Liver (tissue), 8 donors: ENCODE measurements at regions not wholly inside any gene's neighbourhood (a gene's known extent, or its start where the extent isn't known, plus 50 kb on each side); places are given as distances from the start of the nearest gene placed in this dataset.

Experiments used
- DNase-seq: peaks from one replicate; pipeline ENCODE4 v3.0.0-alpha.2; 2017; ENCODE audit warnings: low spot score
- H3K27ac ChIP-seq, 2 donors: one replicate each; pipeline ENCODE4 v1.7.0; 2013; ENCODE audit warnings: inconsistent platforms in 2 of 2, low read length in 2 of 2, control low read depth in 1 of 2, low read depth in 1 of 2, mild to moderate bottlenecking in 1 of 2
- H3K27me3 ChIP-seq, 4 donors: one replicate each; pipeline versions ENCODE4 v1.6.1 to v1.7.0; 2013; ENCODE audit warnings: low read length in 3 of 4, inconsistent platforms in 1 of 4, mild to moderate bottlenecking in 1 of 4, moderate library complexity in 1 of 4; ENCODE audit not compliant: control insufficient read depth in 4 of 4, insufficient read depth in 4 of 4
- H3K36me3 ChIP-seq, 4 donors: one replicate each; pipeline versions ENCODE4 v1.6.1 to v1.7.0; 2013; ENCODE audit warnings: low read length in 3 of 4, mild to moderate bottlenecking in 3 of 4, low read depth in 1 of 4, moderate library complexity in 1 of 4; ENCODE audit not compliant: control insufficient read depth in 4 of 4, insufficient read depth in 3 of 4
- H3K4me1 ChIP-seq, 4 donors: one replicate each; pipeline versions ENCODE4 v1.6.1 to v1.7.0; 2013; ENCODE audit warnings: low read length in 3 of 4, mild to moderate bottlenecking in 3 of 4, moderate library complexity in 1 of 4; ENCODE audit not compliant: control insufficient read depth in 4 of 4, insufficient read depth in 4 of 4
- H3K4me3 ChIP-seq, 3 donors: one replicate each; pipeline versions ENCODE4 v1.6.1 to v1.7.0; 2013; ENCODE audit warnings: low read length in 3 of 3, control low read depth in 1 of 3, low read depth in 1 of 3, mild to moderate bottlenecking in 1 of 3
- H3K9ac ChIP-seq, 2 donors: one replicate each; pipeline ENCODE4 v1.7.0; 2013; ENCODE audit warnings: low read length in 2 of 2, mild to moderate bottlenecking in 2 of 2, moderate library complexity in 2 of 2, control low read depth in 1 of 2, low read depth in 1 of 2
- H3K9me3 ChIP-seq, 4 donors: one replicate each; pipeline versions ENCODE4 v1.6.1 to v1.7.0; 2013; ENCODE audit warnings: low read length in 3 of 4; ENCODE audit not compliant: control insufficient read depth in 4 of 4
- ATF3 ChIP-seq: IDR thresholded peaks from 2 replicates; pipeline ENCODE4 v1.6.1; 2016; ENCODE audit warnings: antibody characterized with exemption
- CTCF ChIP-seq: fragments of 150-350 bp; IDR thresholded peaks from 2 replicates; pipeline ENCODE4 v1.5.1; 2017; ENCODE audit warnings: improper control_type of control experiment, low read depth, low read length; ENCODE audit not compliant: missing input control
- EGR1 ChIP-seq, 2 donors: IDR thresholded peaks; 2 replicates each; pipeline ENCODE4 v1.6.1; 2016 to 2018; ENCODE audit warnings: antibody characterized with exemption in 2 of 2, low read depth in 2 of 2
- FOXA1 ChIP-seq: IDR thresholded peaks from 2 replicates; pipeline ENCODE4 v1.6.1; 2016; ENCODE audit warnings: antibody characterized with exemption
- FOXA2 ChIP-seq: IDR thresholded peaks from 2 replicates; pipeline ENCODE4 v1.6.1; 2016; ENCODE audit warnings: antibody characterized with exemption
- GABPA ChIP-seq, 2 donors: IDR thresholded peaks in 1 of 2; conservative IDR thresholded peaks in 1 of 2; 2 replicates each; pipeline ENCODE4 v1.6.1; 2016; ENCODE audit warnings: antibody characterized with exemption in 2 of 2, mild to moderate bottlenecking in 1 of 2, moderate library complexity in 1 of 2
- HNF4A ChIP-seq, 2 donors: conservative IDR thresholded peaks; 2 replicates each; pipeline ENCODE4 v1.6.1; 2016; ENCODE audit warnings: antibody characterized with exemption in 2 of 2, mild to moderate bottlenecking in 2 of 2
- HNF4G ChIP-seq: IDR thresholded peaks from 2 replicates; pipeline ENCODE4 v1.6.1; 2016; ENCODE audit warnings: antibody characterized with exemption
- JUND ChIP-seq, 2 donors: IDR thresholded peaks; 2 replicates each; pipeline ENCODE4 v1.6.1; 2016; ENCODE audit warnings: antibody characterized with exemption in 2 of 2
- MAX ChIP-seq: IDR thresholded peaks from 2 replicates; pipeline ENCODE4 v1.6.1; 2016; ENCODE audit warnings: antibody characterized with exemption
- NR2F2 ChIP-seq: IDR thresholded peaks from 2 replicates; pipeline ENCODE4 v1.6.1; 2016; ENCODE audit warnings: antibody characterized with exemption
- RAD21 ChIP-seq, 2 donors: IDR thresholded peaks; 2 replicates each; pipeline ENCODE4 v1.6.1; 2016; ENCODE audit warnings: antibody characterized with exemption in 2 of 2, mild to moderate bottlenecking in 2 of 2
- REST ChIP-seq: IDR thresholded peaks from 2 replicates; pipeline ENCODE4 v1.6.1; 2016; ENCODE audit warnings: antibody characterized with exemption, mild to moderate bottlenecking
- RXRA ChIP-seq, 2 donors: IDR thresholded peaks; 2 replicates each; pipeline ENCODE4 v1.6.1; 2017 to 2018; ENCODE audit warnings: antibody characterized with exemption in 2 of 2, mild to moderate bottlenecking in 1 of 2
- SP1 ChIP-seq: IDR thresholded peaks from 2 replicates; pipeline ENCODE4 v1.6.1; 2018; ENCODE audit warnings: antibody characterized with exemption, mild to moderate bottlenecking
- TAF1 ChIP-seq: conservative IDR thresholded peaks from 2 replicates; pipeline ENCODE4 v1.6.1; 2016; ENCODE audit warnings: antibody characterized with exemption, mild to moderate bottlenecking
- YY1 ChIP-seq: IDR thresholded peaks from 2 replicates; pipeline ENCODE4 v1.6.1; 2016; ENCODE audit warnings: antibody characterized with exemption, mild to moderate bottlenecking
- ZBTB33 ChIP-seq: IDR thresholded peaks from 2 replicates; pipeline ENCODE4 v1.6.1; 2016; ENCODE audit warnings: antibody characterized with exemption
- WGBS: extraction: QIAGEN DNeasy Blood & Tissue Kit; methylation state at CpG from one replicate; pipeline ENCODE4 v1.1.7; 2013; 5-methylcytosine and 5-hydroxymethylcytosine counted together
- donor health status: healthy.
- donor health status: healthy.
- donor health status: healthy.
- donor health status: healthy.
- donor health status: healthy.

- Histone ChIP-seq H3K4me1 (no peaks in the 10 kb centered on the region), H3K9me3 (no peaks in the 10 kb centered on the region), H3K27me3 (no peaks in the 10 kb centered on the region), H3K36me3 (no peaks in the 10 kb centered on the region), H3K9ac (no peak overlapping the region), H3K4me3 (no peak overlapping the region), H3K27ac (no peak overlapping the region)
- DNase-seq: no peak
- TF ChIP-seq CTCF (no peak), EGR1 (IDR thresholded peaks at IDR 0.05; ENCODE audit: low read depth in 2 of 2) (no peak), REST (no peak), NR2F2 (no peak), HNF4A (conservative IDR thresholded peaks at IDR 0.05) (no peak), ZBTB33 (no peak), HNF4G (no peak), RXRA (IDR thresholded peaks at IDR 0.05) (no peak), MAX (no peak), SP1 (no peak), TAF1 (no peak), YY1 (no peak), ATF3 (no peak), JUND (IDR thresholded peaks at IDR 0.05) (no peak), FOXA1 (no peak), RAD21 (IDR thresholded peaks at IDR 0.05) (no peak), GABPA (IDR thresholded peaks at IDR 0.05 in 1 of 2, conservative IDR thresholded peaks at IDR 0.05 in 1 of 2) (no peak), FOXA2 (no peak)
- WGBS: 93% methylated on average over 15 of the region's 15 CpGs
These were observed 132.3 kb upstream of the CHST15 start for GRCh38 chr10:124225467-124226270.
